MM.1S (cell line): ENCODE measurements at regions not wholly inside any gene's neighbourhood (a gene's known extent, or its start where the extent isn't known, plus 50 kb on each side); places are given as distances from the start of the nearest gene placed in this dataset.

Source experiments
- DNase-seq: peaks from one replicate; pipeline ENCODE4 v3.0.0-alpha.2; 2015
- H2AFZ ChIP-seq: fragments of 300-600 bp; sonication (generic); 2 replicates; pipeline ENCODE4 v1.6.0; 2016; ENCODE audit warnings: antibody characterized with exemption, low read length
- H3F3A ChIP-seq: fragments of 300-600 bp; sonication (generic); 2 replicates; pipeline ENCODE4 v1.6.1; 2016; ENCODE audit warnings: mild to moderate bottlenecking, antibody characterized with exemption, low read length, moderate library complexity, mixed read lengths; ENCODE audit not compliant: insufficient read depth
- H3K27ac ChIP-seq: fragments of 300-600 bp; sonication (generic); 2 replicates; pipeline ENCODE4 v1.5.1; 2016; ENCODE audit warnings: mild to moderate bottlenecking, low read length
- H3K27me3 ChIP-seq: fragments of 300-600 bp; sonication (generic); replicated peaks from 2 replicates; pipeline ENCODE4 v1.6.0; 2016; ENCODE audit warnings: low read length; ENCODE audit not compliant: insufficient read depth
- H3K36me3 ChIP-seq: fragments of 300-600 bp; sonication (generic); replicated peaks from 2 replicates; pipeline ENCODE4 v1.6.1; 2016; ENCODE audit warnings: mild to moderate bottlenecking, low read length, mixed read lengths; ENCODE audit not compliant: insufficient read depth
- H3K4me1 ChIP-seq: fragments of 300-600 bp; sonication (generic); 2 replicates; pipeline ENCODE4 v1.6.1; 2016; ENCODE audit warnings: low read length, mixed read lengths
- H3K4me2 ChIP-seq: fragments of 300-600 bp; sonication (generic); 2 replicates; pipeline ENCODE4 v1.6.0; 2016; ENCODE audit warnings: low read depth, low read length
- H3K4me3 ChIP-seq: fragments of 300-600 bp; sonication (generic); 2 replicates; pipeline ENCODE4 v1.5.1; 2016; ENCODE audit warnings: low read length, mixed read lengths
- H3K79me2 ChIP-seq: fragments of 300-600 bp; sonication (generic); 2 replicates; pipeline ENCODE4 v1.6.1; 2016; ENCODE audit warnings: mixed run types, low read length, mixed read lengths
- H3K9ac ChIP-seq: fragments of 300-600 bp; sonication (generic); 2 replicates; pipeline ENCODE4 v1.6.1; 2016; ENCODE audit warnings: low read length, mixed read lengths
- H3K9me2 ChIP-seq: fragments of 300-600 bp; sonication (generic); replicated peaks from 2 replicates; pipeline ENCODE4 v1.6.1; 2016; ENCODE audit warnings: mild to moderate bottlenecking, low read length, mixed read lengths; ENCODE audit not compliant: insufficient read depth
- H3K9me3 ChIP-seq: fragments of 300-600 bp; sonication (generic); replicated peaks from 2 replicates; pipeline ENCODE4 v1.6.1; 2016; ENCODE audit warnings: mild to moderate bottlenecking, low read length, mixed read lengths; ENCODE audit not compliant: insufficient read depth
- H4K20me1 ChIP-seq: fragments of 300-600 bp; sonication (generic); 2 replicates; pipeline ENCODE4 v1.6.1; 2016; ENCODE audit warnings: mild to moderate bottlenecking, low read length, moderate library complexity, mixed read lengths; ENCODE audit not compliant: insufficient read depth
- CTCF ChIP-seq: fragments of 300-600 bp; sonication (generic); IDR thresholded peaks from 2 replicates; pipeline ENCODE4 v1.5.1; 2016; ENCODE audit warnings: antibody characterized with exemption, low read length, mixed read lengths
- EZH2 ChIP-seq: fragments of 300-600 bp; sonication (generic); optimal IDR thresholded peaks from 2 replicates; pipeline ENCODE3; 2017; ENCODE audit warnings: low read depth, mild to moderate bottlenecking, antibody characterized with exemption, low read length, mixed read lengths
- EZH2phosphoT487 ChIP-seq: fragments of 300-600 bp; sonication (generic); IDR thresholded peaks from 2 replicates; pipeline ENCODE4 v1.6.1; 2018; ENCODE audit warnings: antibody characterized with exemption, low read length

- H3K79me2 ChIP-seq = no peaks in the 10 kb centered on the region
- TF ChIP-seq CTCF = no peak
- TF ChIP-seq EZH2 = no peak
- TF ChIP-seq EZH2phosphoT487 = no peak
- H3K4me1 ChIP-seq = no peaks in the 10 kb centered on the region
- H3K9me2 ChIP-seq = no peaks in the 10 kb centered on the region
- no peaks in the 10 kb centered on the region for H3K27me3 ChIP-seq
- no peak overlapping the region for H3K27ac ChIP-seq
- no peaks in the 10 kb centered on the region for H3K36me3 ChIP-seq
- H4K20me1 ChIP-seq = no peaks in the 10 kb centered on the region
- H3K9me3 ChIP-seq = no peaks in the 10 kb centered on the region
- H3K4me2 ChIP-seq = no peak overlapping the region
- no peak for DNase-seq
- no peak overlapping the region for H3K4me3 ChIP-seq
- no peaks in the 10 kb centered on the region for H3F3A ChIP-seq
- H3K9ac ChIP-seq = no peak overlapping the region
- no peak overlapping the region for H2AFZ ChIP-seq
These were observed 625.2 kb downstream of the IRS1 start for GRCh38 chr2:226174390-226174789.

- Histone ChIP-seq H3K4me3 (no peak overlapping the region), H3K36me3 (no peaks in the 10 kb centered on the region), H3K27me3 (no peaks in the 10 kb centered on the region), H3K4me2 (no peak overlapping the region), H3K27ac (no peak overlapping the region), H3F3A (no peaks in the 10 kb centered on the region), H3K9me2 (no peaks in the 10 kb centered on the region), H4K20me1 (no peaks in the 10 kb centered on the region), H2AFZ (no peak overlapping the region), H3K4me1 (no peaks in the 10 kb centered on the region), H3K79me2 (no peaks in the 10 kb centered on the region), H3K9ac (no peak overlapping the region), H3K9me3 (no peaks in the 10 kb centered on the region)
- DNase-seq = no peak
- TF ChIP-seq CTCF (no peak), EZH2 (no peak), EZH2phosphoT487 (no peak)
These were observed 626.7 kb downstream of the IRS1 start for GRCh38 chr2:226172939-226173338.

GRCh38 chr2:226172309-226172708, 627.3 kb downstream of the IRS1 start:
- H3K9me3 ChIP-seq = no peaks in the 10 kb centered on the region
- H2AFZ ChIP-seq = no peak overlapping the region
- H3K27me3 ChIP-seq = no peaks in the 10 kb centered on the region
- H3K27ac ChIP-seq = no peak overlapping the region
- H3K4me1 ChIP-seq = no peaks in the 10 kb centered on the region
- H3F3A ChIP-seq = no peaks in the 10 kb centered on the region
- H3K4me3 ChIP-seq = no peak overlapping the region
- H3K9me2 ChIP-seq = no peaks in the 10 kb centered on the region
- H4K20me1 ChIP-seq = no peaks in the 10 kb centered on the region
- DNase-seq = no peak
- no peak overlapping the region for H3K4me2 ChIP-seq
- H3K36me3 ChIP-seq = no peaks in the 10 kb centered on the region
- H3K9ac ChIP-seq = no peak overlapping the region
- no peak for TF ChIP-seq EZH2phosphoT487
- no peak for TF ChIP-seq CTCF
- no peak for TF ChIP-seq EZH2
- no peaks in the 10 kb centered on the region for H3K79me2 ChIP-seq
